ENCODE measurements at regions not wholly inside any gene's neighbourhood (a gene's known extent, or its start where the extent isn't known, plus 50 kb on each side); places are given as distances from the start of the nearest gene placed in this dataset.

- TF ChIP-seq CTCF (conservative IDR thresholded peaks at IDR 0.05; ENCODE audit: low read depth in 2 of 2) (no peak), EZH2 (IDR thresholded peaks at IDR 0.05; ENCODE audit: low read depth, unreplicated experiment) (no peak), NANOG (IDR thresholded peaks at IDR 0.05; ENCODE audit: borderline replicate concordance) (no peak), POLR2AphosphoS5 (IDR thresholded peaks at IDR 0.05; ENCODE audit: low read depth) (no peak)
Measured at GRCh38 chr17:34832376-34832775, 128.9 kb downstream of the CCT6B start.
